CD14-positive monocyte (primary cell): ENCODE measurements at regions not wholly inside any gene's neighbourhood (a gene's known extent, or its start where the extent isn't known, plus 50 kb on each side); places are given as distances from the start of the nearest gene placed in this dataset.
"Not testable (repeated sequence)": the region's sequence is repeated elsewhere in the genome, so short reads cannot be mapped to it uniquely, and the experiment has no call there.

Source experiments
- DNase-seq, 3 donors: peaks; one replicate each; pipeline ENCODE4 v3.0.0-alpha.2; 2011 to 2022
- H2AFZ ChIP-seq: 2 replicates; pipeline ENCODE4 v1.6.0; 2012; ENCODE audit warnings: mild to moderate bottlenecking, low read depth, low read length, inconsistent platforms; ENCODE audit not compliant: insufficient read depth, poor library complexity, severe bottlenecking
- H3K27ac ChIP-seq, 2 donors: 1 replicate in 1 of 2; 2 replicates in 1 of 2; pipeline ENCODE4 v1.5.1; 2012 to 2013; ENCODE audit warnings: low read length in 2 of 2, control low read depth in 1 of 2, inconsistent platforms in 1 of 2, low read depth in 1 of 2, mild to moderate bottlenecking in 1 of 2
- H3K27me3 ChIP-seq, 2 donors: one replicate each; pipeline versions ENCODE4 v1.6.0 to v1.6.1; 2011 to 2013; ENCODE audit warnings: low read length in 2 of 2; ENCODE audit not compliant: control insufficient read depth in 2 of 2, insufficient read depth in 2 of 2
- H3K36me3 ChIP-seq, 2 donors: replicated peaks in 1 of 2; 1 replicate in 1 of 2; 2 replicates in 1 of 2; pipeline versions ENCODE4 v1.5.1 to v1.6.1; 2012 to 2013; ENCODE audit warnings: low read length in 2 of 2, control low read depth in 1 of 2, inconsistent platforms in 1 of 2, mild to moderate bottlenecking in 1 of 2; ENCODE audit not compliant: insufficient read depth in 2 of 2, control insufficient read depth in 1 of 2
- H3K4me1 ChIP-seq, 2 donors: 1 replicate in 1 of 2; 2 replicates in 1 of 2; pipeline versions ENCODE4 v1.5.1 to v1.6.1; 2012 to 2013; ENCODE audit warnings: low read length in 2 of 2, control low read depth in 1 of 2, inconsistent platforms in 1 of 2, mild to moderate bottlenecking in 1 of 2, moderate library complexity in 1 of 2; ENCODE audit not compliant: insufficient read depth in 2 of 2, control insufficient read depth in 1 of 2
- H3K4me2 ChIP-seq: replicated peaks from 2 replicates; pipeline ENCODE3; 2012; ENCODE audit warnings: low read length, moderate library complexity, mild to moderate bottlenecking; ENCODE audit not compliant: poor library complexity, severe bottlenecking; ENCODE audit errors: extremely low read depth
- H3K4me3 ChIP-seq, 3 experiments: fragments of 200-600 bp in 1 of 3; sonication (generic) in 1 of 3; replicated peaks in 1 of 3; 1 replicate in 2 of 3; 2 replicates in 1 of 3; pipeline ENCODE4 v1.5.1; 2011 to 2013; ENCODE audit warnings: low read length in 3 of 3, mild to moderate bottlenecking in 3 of 3, control low read depth in 2 of 3, low read depth in 2 of 3, inconsistent platforms in 1 of 3, moderate library complexity in 1 of 3
- H3K79me2 ChIP-seq: 2 replicates; pipeline ENCODE4 v1.6.0; 2012; ENCODE audit warnings: mild to moderate bottlenecking, control low read depth, inconsistent platforms, low read length, moderate library complexity; ENCODE audit not compliant: insufficient read depth
- H3K9ac ChIP-seq: 2 replicates; pipeline ENCODE4 v1.6.0; 2017; ENCODE audit warnings: low read length, mild to moderate bottlenecking; ENCODE audit not compliant: insufficient read depth, poor library complexity, severe bottlenecking
- H3K9me3 ChIP-seq, 2 donors: replicated peaks in 1 of 2; 1 replicate in 1 of 2; 2 replicates in 1 of 2; pipeline versions ENCODE4 v1.5.1 to v1.6.1; 2012 to 2013; ENCODE audit warnings: low read length in 2 of 2, control low read depth in 1 of 2; ENCODE audit not compliant: control insufficient read depth in 1 of 2, insufficient read depth in 1 of 2
- H4K20me1 ChIP-seq: 2 replicates; pipeline ENCODE4 v1.6.0; 2012; ENCODE audit warnings: mild to moderate bottlenecking, low read length, control low read depth, moderate library complexity; ENCODE audit not compliant: insufficient read depth
- H3K27ac Mint-ChIP-seq, 7 donors: one replicate each; pipeline ENCODE4 v1.8.0; 2020; ENCODE audit warnings: mild to moderate bottlenecking in 7 of 7, mixed read lengths in 7 of 7, moderate library complexity in 6 of 7, inconsistent platforms in 2 of 7
- H3K27me3 Mint-ChIP-seq, 3 donors: one replicate each; pipeline ENCODE4 v1.8.0; 2021 to 2022; ENCODE audit warnings: low read depth in 3 of 3, mild to moderate bottlenecking in 3 of 3, mixed read lengths in 3 of 3, moderate library complexity in 3 of 3, inconsistent platforms in 1 of 3
- H3K36me3 Mint-ChIP-seq, 2 donors: one replicate each; pipeline ENCODE4 v1.8.0; 2020; ENCODE audit warnings: mixed read lengths in 2 of 2, inconsistent platforms in 1 of 2, mild to moderate bottlenecking in 1 of 2
- H3K4me1 Mint-ChIP-seq: one replicate; pipeline ENCODE4 v1.8.0; 2020; ENCODE audit warnings: mild to moderate bottlenecking, mixed read lengths
- H3K4me3 Mint-ChIP-seq, 2 donors: one replicate each; pipeline ENCODE4 v1.8.0; 2020; ENCODE audit warnings: mild to moderate bottlenecking in 2 of 2, mixed read lengths in 2 of 2, moderate library complexity in 1 of 2
- H3K9me3 Mint-ChIP-seq, 7 donors: one replicate each; pipeline ENCODE4 v1.8.0; 2020 to 2022; ENCODE audit warnings: mixed read lengths in 7 of 7, mild to moderate bottlenecking in 6 of 7, moderate library complexity in 6 of 7, inconsistent platforms in 2 of 7
- CTCF ChIP-seq: fragments of 200-600 bp; IDR thresholded peaks from one replicate; pipeline ENCODE4 v1.8.0; 2022; ENCODE audit warnings: antibody characterized with exemption, mild to moderate bottlenecking
- WGBS: methylation state at CpG from one replicate; pipeline ENCODE4 v1.1.5; 2013; ENCODE audit warnings: missing lambda C conversion rate; ENCODE audit not compliant: insufficient coverage; 5-methylcytosine and 5-hydroxymethylcytosine counted together
- intact Hi-C, 2 donors: fragments of 100-400 bp; cut with micrococcal nuclease; formaldehyde crosslinking; loops; one replicate each; pipeline versions ENCODE4 v1.15.0 to v1.15.1; 2023

DNA sequence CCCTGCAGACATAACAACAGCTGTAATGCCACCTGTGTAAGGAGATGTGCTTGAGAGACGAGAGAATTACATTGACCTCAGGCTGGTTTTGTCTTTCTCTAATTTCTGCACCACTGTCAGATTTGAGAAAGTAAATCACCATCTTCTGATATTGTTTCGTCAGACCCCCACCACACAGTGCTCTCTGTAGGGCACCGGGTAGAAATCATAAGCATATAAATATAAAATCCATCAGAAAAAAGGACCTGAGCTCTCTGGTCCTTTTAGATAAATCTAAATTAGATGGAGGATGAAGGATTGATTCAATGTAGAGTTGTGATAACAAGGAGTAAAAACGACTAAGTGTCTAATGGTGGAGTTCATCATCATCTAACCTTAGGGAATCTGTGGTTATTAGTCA, 1981.0 kb upstream of the PRR20A start:
- Mint-ChIP-seq H3K27ac (no peak overlapping the region), H3K4me1 (no peaks in the 10 kb centered on the region), H3K27me3 (no peaks in the 10 kb centered on the region), H3K9me3 (peaks cover 0 to 12% (median 5%) of the 10 kb centered on the region in 7 donors), H3K36me3 (no peaks in the 10 kb centered on the region), H3K4me3 (no peak overlapping the region)
- no peaks in the 10 kb centered on the region for H3K4me1 ChIP-seq
- no peaks in the 10 kb centered on the region for H3K79me2 ChIP-seq
- intact Hi-C loops, result no loop called here
- no peaks in the 10 kb centered on the region for H3K36me3 ChIP-seq
- H3K27ac ChIP-seq, result no peak overlapping the region
- no peak overlapping the region for H3K9ac ChIP-seq
- no peak for TF ChIP-seq CTCF
- peaks cover 16 to 17% of the 10 kb centered on the region in 2 donors for H3K9me3 ChIP-seq
- no peak for DNase-seq
- no peak overlapping the region for H3K4me2 ChIP-seq
- no peak overlapping the region for H2AFZ ChIP-seq
- no peaks in the 10 kb centered on the region for H4K20me1 ChIP-seq
- no peak overlapping the region for H3K4me3 ChIP-seq
- H3K27me3 ChIP-seq, result no peaks in the 10 kb centered on the region
- WGBS, result 50% methylated on average over 1 of the region's 4 CpGs

DNA sequence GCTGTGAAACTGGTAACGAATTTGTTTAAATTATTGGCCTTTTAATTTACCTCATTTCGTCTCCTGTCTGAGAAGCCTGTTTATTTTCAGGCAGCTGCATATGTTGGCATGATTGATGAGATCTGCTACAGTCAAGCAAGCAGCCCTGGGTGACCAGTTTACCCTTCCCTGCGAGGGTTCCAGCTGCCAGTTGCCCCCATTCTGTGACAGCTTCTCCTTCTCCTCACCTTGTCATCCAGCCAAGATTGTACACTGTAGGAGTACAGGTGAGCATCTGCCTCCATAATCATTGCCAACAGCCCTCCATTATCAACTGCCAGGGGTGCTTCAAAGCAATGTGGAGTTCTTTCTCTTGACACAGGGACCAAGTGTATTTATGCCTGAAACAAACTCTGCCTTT, 1979.9 kb upstream of the PRR20A start:
- H3K27ac Mint-ChIP-seq, result no peak overlapping the region
- Histone ChIP-seq H3K9ac (no peak overlapping the region), H3K27me3 (no peaks in the 10 kb centered on the region), H4K20me1 (no peaks in the 10 kb centered on the region), H3K27ac (no peak overlapping the region), H3K4me2 (no peak overlapping the region), H3K9me3 (peaks cover 25 to 27% of the 10 kb centered on the region in 2 donors), H3K79me2 (no peaks in the 10 kb centered on the region), H2AFZ (no peak overlapping the region), H3K36me3 (no peaks in the 10 kb centered on the region), H3K4me3 (no peak overlapping the region), H3K4me1 (no peaks in the 10 kb centered on the region)
- H3K27me3 Mint-ChIP-seq, result no peaks in the 10 kb centered on the region
- H3K36me3 Mint-ChIP-seq, result no peaks in the 10 kb centered on the region
- WGBS, result 80% methylated on average over 1 of the region's 3 CpGs
- H3K4me1 Mint-ChIP-seq, result no peaks in the 10 kb centered on the region
- DNase-seq, result no peak
- H3K9me3 Mint-ChIP-seq, result peaks cover 0 to 20% (median 3%) of the 10 kb centered on the region in 7 donors
- H3K4me3 Mint-ChIP-seq, result no peak overlapping the region
- intact Hi-C loops, result no loop called here
- no peak for TF ChIP-seq CTCF

DNA sequence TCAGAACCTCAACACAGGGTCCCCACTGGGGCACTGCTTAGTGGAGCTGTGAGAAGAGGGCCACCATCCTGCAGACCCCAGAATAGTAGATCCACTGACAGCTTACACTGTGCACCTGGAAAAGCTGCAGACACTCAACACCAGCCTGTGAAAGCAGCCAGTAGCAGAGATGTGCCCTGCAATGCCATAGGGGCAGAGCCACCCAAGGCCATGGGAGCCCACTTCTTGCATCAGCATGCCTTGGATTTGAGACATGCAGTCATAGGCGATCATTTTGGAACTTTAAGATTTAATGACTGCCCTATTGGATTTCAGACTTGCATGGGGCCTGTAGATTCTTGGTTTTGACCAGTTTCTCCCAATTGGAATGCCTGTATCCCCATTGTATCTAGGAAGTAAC, 1962.1 kb upstream of the PRR20A start:
- WGBS, result 83% methylated on average over 1 of the region's 1 CpG
- H3K4me3 Mint-ChIP-seq, H2AFZ ChIP-seq, H3K36me3 ChIP-seq, H3K27ac ChIP-seq, H3K27me3 ChIP-seq, H3K36me3 Mint-ChIP-seq, DNase-seq, H3K9me3 ChIP-seq, H3K9ac ChIP-seq, H3K27me3 Mint-ChIP-seq, H3K4me1 Mint-ChIP-seq, intact Hi-C loops, H3K4me2 ChIP-seq, H3K4me1 ChIP-seq, H3K79me2 ChIP-seq, H4K20me1 ChIP-seq, H3K4me3 ChIP-seq: not testable (repeated sequence)
- Mint-ChIP-seq H3K9me3 (peaks cover 0 to 13% (median 3%) of the 10 kb centered on the region in 7 donors), H3K27ac (peak overlapping the region in 1 of 7 donors; percentile 42)
